Chondrocyte (in vitro differentiated cells): ENCODE measurements at regions not wholly inside any gene's neighbourhood (a gene's known extent, or its start where the extent isn't known, plus 50 kb on each side); places are given as distances from the start of the nearest gene placed in this dataset.

Experiments used
- DNase-seq: peaks from one replicate; pipeline ENCODE4 v3.0.0; 2021; ENCODE audit warnings: mixed read lengths, low spot score
- H3K27ac Mint-ChIP-seq: one replicate; pipeline ENCODE4 v1.8.0; 2021; ENCODE audit warnings: mild to moderate bottlenecking, moderate library complexity, mixed read lengths; ENCODE audit not compliant: unreplicated experiment
- H3K27me3 Mint-ChIP-seq: 2 replicates; pipeline ENCODE4 v1.8.0; 2021; ENCODE audit warnings: low read depth, mixed read lengths
- H3K36me3 Mint-ChIP-seq: 2 replicates; pipeline ENCODE4 v1.8.0; 2021; ENCODE audit warnings: low read depth, mixed read lengths
- H3K4me1 Mint-ChIP-seq: 2 replicates; pipeline ENCODE4 v1.8.0; 2021; ENCODE audit warnings: low read depth, mild to moderate bottlenecking, mixed read lengths
- H3K4me3 Mint-ChIP-seq: one replicate; pipeline ENCODE4 v1.8.0; 2021; ENCODE audit warnings: mild to moderate bottlenecking, moderate library complexity, mixed read lengths; ENCODE audit not compliant: unreplicated experiment
- H3K9me3 Mint-ChIP-seq: 2 replicates; pipeline ENCODE4 v1.8.0; 2021; ENCODE audit warnings: low read depth, mixed read lengths
- CTCF ChIP-seq: fragments of 200-600 bp; sonication (generic); IDR thresholded peaks from 2 replicates; pipeline ENCODE4 v1.5.0; 2021; ENCODE audit warnings: antibody characterized with exemption, mild to moderate bottlenecking, moderate library complexity

GRCh38 chr4:151530783-151531182 lies 121.8 kb downstream of the FHIP1A start:
- H3K36me3 Mint-ChIP-seq = no peaks in the 10 kb centered on the region
- no peak for DNase-seq
- no peak overlapping the region for H3K4me3 Mint-ChIP-seq
- peaks cover 14% of the 10 kb centered on the region for H3K4me1 Mint-ChIP-seq
- peak; percentile 47 for TF ChIP-seq CTCF
- no peaks in the 10 kb centered on the region for H3K9me3 Mint-ChIP-seq
- no peaks in the 10 kb centered on the region for H3K27me3 Mint-ChIP-seq
- H3K27ac Mint-ChIP-seq = peak overlapping the region; percentile 45

- Mint-ChIP-seq H3K27ac (no peak overlapping the region), H3K9me3 (no peaks in the 10 kb centered on the region), H3K4me1 (peaks cover 15% of the 10 kb centered on the region), H3K4me3 (no peak overlapping the region), H3K27me3 (no peaks in the 10 kb centered on the region), H3K36me3 (no peaks in the 10 kb centered on the region)
- no peak for TF ChIP-seq CTCF
- DNase-seq = no peak
These were observed 123.2 kb downstream of the FHIP1A start for GRCh38 chr4:151532001-151532708.

GRCh38 chr4:151534195-151534594 lies 125.2 kb downstream of the FHIP1A start:
- TF ChIP-seq CTCF = no peak
- Mint-ChIP-seq H3K36me3 (no peaks in the 10 kb centered on the region), H3K9me3 (no peaks in the 10 kb centered on the region), H3K27ac (no peak overlapping the region), H3K27me3 (no peaks in the 10 kb centered on the region), H3K4me3 (no peak overlapping the region), H3K4me1 (peaks cover 27% of the 10 kb centered on the region)
- no peak for DNase-seq

GRCh38 chr4:151535366-151535765 lies 126.4 kb downstream of the FHIP1A start:
- peaks cover 36% of the 10 kb centered on the region for H3K4me1 Mint-ChIP-seq
- H3K36me3 Mint-ChIP-seq = no peaks in the 10 kb centered on the region
- no peak overlapping the region for H3K4me3 Mint-ChIP-seq
- DNase-seq = no peak
- TF ChIP-seq CTCF = no peak
- H3K27ac Mint-ChIP-seq = no peak overlapping the region
- no peaks in the 10 kb centered on the region for H3K9me3 Mint-ChIP-seq
- H3K27me3 Mint-ChIP-seq = no peaks in the 10 kb centered on the region

GRCh38 chr4:151537687-151538086 lies 128.7 kb downstream of the FHIP1A start:
- H3K27ac Mint-ChIP-seq = peak overlapping the region; percentile 19
- DNase-seq = no peak

More at GRCh38 chr4:151537687-151538086, 128.7 kb downstream of the FHIP1A start:
- Mint-ChIP-seq H3K9me3 (no peaks in the 10 kb centered on the region), H3K4me3 (no peak overlapping the region), H3K4me1 (peaks cover 45% of the 10 kb centered on the region), H3K36me3 (no peaks in the 10 kb centered on the region), H3K27me3 (no peaks in the 10 kb centered on the region)
- no peak for TF ChIP-seq CTCF
